Astrocyte (in vitro differentiated cells and primary cell): ENCODE measurements at regions not wholly inside any gene's neighbourhood (a gene's known extent, or its start where the extent isn't known, plus 50 kb on each side); places are given as distances from the start of the nearest gene placed in this dataset.

Source experiments
- DNase-seq: peaks from one replicate; pipeline ENCODE4 v3.0.0-alpha.2; 2010; ENCODE audit warnings: low read depth
- FAIRE-seq: peaks from 2 replicates; lab custom pipeline; 2011; peaks lifted over from hg19 to GRCh38; lab: Jason Lieb, UNC
- H2AFZ ChIP-seq: 2 replicates; pipeline ENCODE4 v1.6.0; 2012; ENCODE audit warnings: low read depth, low read length, inconsistent platforms
- H3K27ac ChIP-seq: 2 replicates; pipeline ENCODE4 v1.5.1; 2011; ENCODE audit warnings: low read depth, low read length, inconsistent platforms
- H3K27me3 ChIP-seq: 2 replicates; pipeline ENCODE4 v1.6.0; 2011; ENCODE audit warnings: low read length, inconsistent platforms; ENCODE audit not compliant: insufficient read depth
- H3K36me3 ChIP-seq: 2 replicates; pipeline ENCODE4 v1.5.1; 2011; ENCODE audit warnings: low read length, inconsistent platforms; ENCODE audit not compliant: insufficient read depth
- H3K4me1 ChIP-seq: 2 replicates; pipeline ENCODE4 v1.5.1; 2011; ENCODE audit warnings: low read length, inconsistent platforms; ENCODE audit not compliant: insufficient read depth
- H3K4me2 ChIP-seq: 2 replicates; pipeline ENCODE4 v1.6.0; 2012; ENCODE audit warnings: low read length, inconsistent platforms
- H3K4me3 ChIP-seq: 2 replicates; pipeline ENCODE4 v1.5.1; 2011; ENCODE audit warnings: low read depth, mild to moderate bottlenecking, low read length, inconsistent platforms; ENCODE audit not compliant: insufficient read depth
- H3K79me2 ChIP-seq: 2 replicates; pipeline ENCODE4 v1.6.0; 2012; ENCODE audit warnings: mild to moderate bottlenecking, low read length, inconsistent platforms; ENCODE audit not compliant: insufficient read depth
- H3K9ac ChIP-seq: 2 replicates; pipeline ENCODE4 v1.6.0; 2012; ENCODE audit warnings: mild to moderate bottlenecking, low read length, inconsistent platforms
- H3K9me3 ChIP-seq: 2 replicates; pipeline ENCODE4 v1.5.1; 2012; ENCODE audit warnings: low read depth, mild to moderate bottlenecking, low read length, inconsistent platforms; ENCODE audit not compliant: insufficient read depth
- H4K20me1 ChIP-seq: 2 replicates; pipeline ENCODE4 v1.6.0; 2012; ENCODE audit warnings: low read length, inconsistent platforms; ENCODE audit not compliant: insufficient read depth
- H3K27ac Mint-ChIP-seq: one replicate; pipeline ENCODE4 v1.8.0; 2021; ENCODE audit warnings: mild to moderate bottlenecking, mixed read lengths; ENCODE audit not compliant: unreplicated experiment
- H3K27me3 Mint-ChIP-seq: one replicate; pipeline ENCODE4 v1.8.0; 2021; ENCODE audit warnings: low read depth, mixed read lengths; ENCODE audit not compliant: unreplicated experiment
- H3K36me3 Mint-ChIP-seq: one replicate; pipeline ENCODE4 v1.8.0; 2021; ENCODE audit warnings: low read depth, mixed read lengths; ENCODE audit not compliant: unreplicated experiment
- H3K4me1 Mint-ChIP-seq: one replicate; pipeline ENCODE4 v1.8.0; 2021; ENCODE audit warnings: low read depth, mixed read lengths; ENCODE audit not compliant: unreplicated experiment
- H3K4me3 Mint-ChIP-seq: one replicate; pipeline ENCODE4 v1.8.0; 2021; ENCODE audit warnings: mild to moderate bottlenecking, moderate library complexity, mixed read lengths; ENCODE audit not compliant: unreplicated experiment
- H3K9me3 Mint-ChIP-seq: one replicate; pipeline ENCODE4 v1.8.0; 2021; ENCODE audit warnings: mild to moderate bottlenecking, mixed read lengths; ENCODE audit not compliant: unreplicated experiment
- CTCF ChIP-seq: IDR thresholded peaks from 2 replicates; pipeline ENCODE4 v1.5.1; 2011; ENCODE audit warnings: low read depth, mild to moderate bottlenecking, inconsistent platforms, low read length, moderate library complexity; ENCODE audit not compliant: insufficient read depth
- EZH2 ChIP-seq: IDR thresholded peaks from 2 replicates; pipeline ENCODE4 v1.6.1; 2012; ENCODE audit warnings: mild to moderate bottlenecking, low read length, inconsistent platforms; ENCODE audit not compliant: insufficient read depth

DNA sequence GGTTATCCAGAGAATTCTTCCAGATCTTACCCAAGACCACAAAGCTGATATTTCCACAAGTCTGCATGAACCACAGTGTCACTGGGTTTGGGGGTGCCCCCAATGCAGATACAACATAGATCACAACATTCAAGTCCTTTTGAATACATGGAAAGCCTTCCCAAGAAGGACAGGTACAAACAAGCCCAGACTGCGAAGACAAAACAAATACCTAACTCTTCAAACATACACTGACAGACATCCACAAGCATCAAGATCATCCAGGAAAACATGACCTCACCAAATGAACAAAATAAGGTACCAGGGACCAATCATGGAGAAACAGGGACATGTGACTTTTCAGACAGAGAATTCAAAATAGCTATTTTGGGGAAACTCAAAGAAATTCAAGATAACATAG lies 93.1 kb downstream of the MDH1 start:
- H3K36me3 ChIP-seq, result no peaks in the 10 kb centered on the region
- H4K20me1 ChIP-seq, result no peaks in the 10 kb centered on the region
- H3K4me2 ChIP-seq, result no peak overlapping the region
- H3K4me1 Mint-ChIP-seq, result peaks cover 18% of the 10 kb centered on the region
- no peak overlapping the region for H3K9ac ChIP-seq
- H3K27me3 Mint-ChIP-seq, result no peaks in the 10 kb centered on the region
- no peak overlapping the region for H3K27ac Mint-ChIP-seq
- H3K9me3 Mint-ChIP-seq, result no peaks in the 10 kb centered on the region
- H3K27ac ChIP-seq, result no peak overlapping the region
- H3K36me3 Mint-ChIP-seq, result peaks cover 4% of the 10 kb centered on the region
- TF ChIP-seq EZH2, result no peak
- TF ChIP-seq CTCF, result no peak
- no peaks in the 10 kb centered on the region for H3K79me2 ChIP-seq
- no peak overlapping the region for H3K4me3 Mint-ChIP-seq
- FAIRE-seq, result no peak
- no peaks in the 10 kb centered on the region for H3K9me3 ChIP-seq
- H3K4me3 ChIP-seq, result no peak overlapping the region
- no peak for DNase-seq
- no peaks in the 10 kb centered on the region for H3K4me1 ChIP-seq
- H3K27me3 ChIP-seq, result no peaks in the 10 kb centered on the region
- H2AFZ ChIP-seq, result no peak overlapping the region

DNA sequence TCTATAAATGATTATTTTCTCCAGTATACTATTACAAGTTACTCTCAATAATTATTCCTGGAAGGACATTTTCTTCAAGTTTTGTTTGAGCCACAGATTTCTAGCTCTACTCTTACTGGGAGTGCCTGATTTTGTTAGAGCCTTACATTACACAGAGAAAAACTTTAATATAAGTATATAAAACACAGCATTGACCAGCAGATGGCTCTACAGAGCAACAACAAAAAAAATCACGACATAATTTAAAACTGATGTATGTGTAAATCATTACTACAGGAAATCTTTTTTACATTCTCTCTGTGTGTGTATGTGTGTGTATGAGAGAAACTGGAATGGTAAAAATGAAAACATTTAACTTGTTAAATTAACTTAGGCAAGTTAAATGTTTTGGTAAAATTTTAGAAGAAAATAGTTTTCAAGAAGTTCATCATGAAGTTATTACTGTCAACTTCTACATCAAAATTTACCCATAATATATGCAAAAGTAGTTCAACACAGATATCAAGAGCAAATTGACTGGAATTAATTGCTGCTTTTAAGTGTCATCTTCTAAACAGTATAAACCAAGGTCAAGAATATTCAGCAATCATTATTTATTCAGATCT lies 103.3 kb downstream of the MDH1 start:
- Mint-ChIP-seq H3K36me3 (peaks cover 2% of the 10 kb centered on the region), H3K9me3 (no peaks in the 10 kb centered on the region), H3K27ac (no peak overlapping the region), H3K4me3 (no peak overlapping the region), H3K4me1 (peaks cover 6% of the 10 kb centered on the region), H3K27me3 (no peaks in the 10 kb centered on the region)
- Histone ChIP-seq H3K79me2 (no peaks in the 10 kb centered on the region), H3K36me3 (no peaks in the 10 kb centered on the region), H3K4me3 (no peak overlapping the region), H3K4me2 (no peak overlapping the region), H3K4me1 (no peaks in the 10 kb centered on the region), H3K9ac (no peak overlapping the region), H2AFZ (no peak overlapping the region), H3K27ac (no peak overlapping the region), H3K9me3 (no peaks in the 10 kb centered on the region), H3K27me3 (no peaks in the 10 kb centered on the region), H4K20me1 (no peaks in the 10 kb centered on the region)
- FAIRE-seq, result no peak
- DNase-seq, result peak; percentile 18
- TF ChIP-seq CTCF (peak; percentile 37), EZH2 (no peak)

- no peak overlapping the region for H3K4me3 Mint-ChIP-seq
- no peaks in the 10 kb centered on the region for H3K36me3 ChIP-seq
- no peak overlapping the region for H3K27ac Mint-ChIP-seq
- DNase-seq (no peak), FAIRE-seq (no peak)
- H3K27me3 ChIP-seq, result no peaks in the 10 kb centered on the region
- H3K4me1 ChIP-seq, result peaks cover 14% of the 10 kb centered on the region
- H3K4me1 Mint-ChIP-seq, result peaks cover 22% of the 10 kb centered on the region
- no peaks in the 10 kb centered on the region for H3K79me2 ChIP-seq
- no peaks in the 10 kb centered on the region for H3K9me3 Mint-ChIP-seq
- H3K4me2 ChIP-seq, result no peak overlapping the region
- H3K27ac ChIP-seq, result no peak overlapping the region
- TF ChIP-seq CTCF (no peak), EZH2 (no peak)
- no peaks in the 10 kb centered on the region for H3K27me3 Mint-ChIP-seq
- peaks cover 2% of the 10 kb centered on the region for H3K36me3 Mint-ChIP-seq
- no peaks in the 10 kb centered on the region for H3K9me3 ChIP-seq
- no peaks in the 10 kb centered on the region for H4K20me1 ChIP-seq
- H2AFZ ChIP-seq, result no peak overlapping the region
- H3K9ac ChIP-seq, result no peak overlapping the region
- no peak overlapping the region for H3K4me3 ChIP-seq
Measured at GRCh38 chr2:63695583-63695982, 106.8 kb downstream of the MDH1 start.
